ENCODE measurements at regions not wholly inside any gene's neighbourhood (a gene's known extent, or its start where the extent isn't known, plus 50 kb on each side); places are given as distances from the start of the nearest gene placed in this dataset.

DNA sequence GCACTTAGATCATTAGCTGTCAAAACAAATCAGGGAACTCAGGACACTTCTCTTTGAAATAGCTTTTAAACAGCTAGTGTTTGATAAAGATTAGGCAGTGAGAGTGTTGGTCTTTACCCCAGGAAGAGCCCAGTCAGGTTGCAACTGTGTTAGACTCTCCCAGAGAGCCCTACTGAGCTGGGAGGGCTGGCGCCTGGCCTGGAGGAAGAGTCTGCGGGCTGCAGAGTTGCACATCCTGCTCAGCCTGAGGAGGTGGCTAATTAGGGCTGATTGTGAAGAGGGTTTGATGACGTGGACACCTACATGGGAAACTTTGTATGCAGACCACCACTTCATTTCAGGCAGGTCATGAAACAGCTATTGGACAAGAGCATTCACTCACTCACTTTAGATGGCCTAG lies 112.0 kb downstream of the TMEM174 start:
- DNase-seq, result no peak

DNA sequence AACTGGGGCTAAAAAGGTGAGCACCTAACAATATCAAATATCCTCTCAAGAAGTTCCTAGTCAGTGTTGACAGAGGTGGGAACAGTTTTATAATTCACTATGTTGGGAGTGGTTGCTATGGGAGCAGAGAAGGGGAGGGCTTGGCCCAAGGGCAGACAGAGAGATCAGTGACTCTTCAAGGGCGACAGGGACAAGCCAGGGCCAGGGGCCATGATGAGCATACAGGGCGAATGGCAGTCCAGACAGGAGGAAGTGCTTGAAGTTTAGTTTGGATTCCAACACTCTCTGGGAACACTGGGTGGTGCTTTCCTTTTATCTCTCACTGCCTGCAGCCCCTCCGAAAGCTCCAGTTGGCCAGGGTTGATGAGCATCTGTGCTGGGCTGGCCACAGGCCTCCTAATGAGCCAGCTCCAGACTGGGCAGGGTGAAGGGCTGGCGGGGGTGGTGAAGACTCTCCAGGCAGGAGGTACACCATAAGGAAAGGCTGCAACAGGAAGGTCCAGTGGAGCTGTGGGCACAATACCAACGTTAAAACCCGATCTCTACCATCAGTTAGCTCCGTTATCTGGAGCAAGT lies 111.3 kb downstream of the TMEM174 start:
- DNase-seq, result no peak

DNA sequence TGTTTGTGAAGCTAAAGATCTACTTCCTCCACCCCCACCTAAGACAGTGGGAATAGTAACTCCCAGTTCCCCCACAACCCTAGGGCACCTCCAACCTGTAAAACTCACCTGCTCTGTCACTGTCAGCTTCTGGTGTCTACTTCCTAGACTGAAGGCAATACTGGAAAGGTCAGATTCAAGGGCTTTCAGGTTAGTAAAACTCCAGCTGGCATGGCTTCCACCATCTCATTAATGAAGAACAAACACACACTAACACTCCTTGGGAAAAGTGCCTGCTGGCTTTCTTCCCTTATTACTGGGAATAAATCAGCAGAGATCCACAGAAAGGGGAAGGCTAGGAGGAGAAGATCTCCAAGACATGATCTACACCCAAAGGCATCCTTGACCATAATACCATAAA lies 109.9 kb downstream of the TMEM174 start:
- no peak for DNase-seq

DNA sequence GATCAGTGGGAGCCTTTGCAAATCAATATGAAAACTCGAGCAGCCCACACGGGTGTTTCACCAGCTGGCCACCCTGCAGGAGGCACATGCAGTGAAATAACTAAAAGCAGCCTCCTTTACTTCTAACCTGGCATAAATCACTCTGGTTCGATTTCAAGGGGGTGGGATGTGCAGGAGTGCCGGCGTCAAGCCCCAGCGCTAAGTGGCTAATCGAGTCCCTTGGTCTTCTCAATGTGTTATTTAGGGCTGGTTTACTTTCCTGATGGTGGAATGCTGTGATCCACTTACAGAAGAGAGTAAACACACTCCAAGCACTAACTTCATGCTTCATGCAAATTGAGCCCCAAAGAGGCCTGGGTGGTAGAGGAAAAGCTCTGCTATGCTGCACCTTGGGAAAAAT lies 109.4 kb downstream of the TMEM174 start:
- no peak for DNase-seq

DNA sequence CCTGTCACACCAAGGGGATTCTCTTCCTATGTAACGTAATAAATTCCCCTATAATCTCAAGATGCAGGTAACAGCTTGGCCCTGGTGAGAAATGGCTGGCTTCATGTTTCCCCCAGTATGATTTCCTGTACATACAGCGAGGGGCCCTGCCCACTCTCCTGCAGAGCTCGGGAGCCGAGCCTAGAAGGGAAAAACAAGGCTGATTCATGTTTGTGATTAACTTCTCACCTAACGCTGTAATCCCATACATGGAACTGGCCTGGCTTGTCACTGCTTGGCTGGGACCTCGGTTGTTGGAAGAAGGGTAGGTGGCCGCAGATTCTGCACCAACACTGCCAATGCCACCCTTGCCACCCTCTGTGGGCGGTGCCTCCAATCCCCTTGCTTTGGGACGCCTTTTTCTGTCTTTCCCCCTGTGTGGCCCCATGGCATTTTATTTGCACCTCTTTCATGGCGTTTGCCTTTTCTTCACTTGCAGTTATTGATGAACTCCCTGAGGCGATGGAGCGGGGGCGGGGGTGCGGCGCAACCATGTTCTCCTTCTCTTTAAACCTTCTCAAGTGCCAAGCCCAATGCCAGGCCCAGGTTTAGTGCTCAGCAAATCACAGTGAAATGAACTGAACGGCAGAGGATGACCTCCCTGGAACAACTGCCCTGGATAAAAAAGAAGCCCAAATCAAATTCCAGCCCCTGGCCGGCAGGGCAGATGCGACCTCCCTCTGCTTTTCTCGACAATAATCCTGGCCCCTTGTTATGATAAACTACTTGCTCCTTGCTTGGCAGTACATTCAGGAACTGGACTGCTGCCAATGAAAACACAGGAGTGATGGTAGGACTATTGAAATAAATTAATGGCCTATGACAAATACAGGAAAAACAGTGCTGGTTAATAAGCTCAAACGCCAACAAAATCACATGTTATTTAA lies 108.1 kb downstream of the TMEM174 start:
- DNase-seq, result no peak

DNA sequence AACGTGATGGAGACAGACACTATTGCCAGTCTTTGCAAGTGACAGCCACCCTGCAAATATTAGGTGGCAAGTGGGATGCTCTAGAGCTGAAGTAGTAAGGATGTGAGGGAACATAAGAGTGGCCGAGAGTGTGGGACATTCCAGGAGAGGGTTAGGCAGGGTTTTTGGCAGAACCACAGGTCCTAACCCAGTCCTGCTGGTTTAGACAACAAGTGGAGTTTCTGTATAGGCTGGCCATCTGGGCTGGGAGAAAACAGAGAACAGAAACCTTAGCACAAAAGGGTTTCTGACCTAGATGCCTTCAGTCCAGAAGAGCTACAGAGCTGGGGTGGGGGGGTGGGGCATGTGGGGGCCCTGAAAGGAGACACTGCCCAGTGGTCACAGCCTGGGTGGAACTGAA lies 107.4 kb downstream of the TMEM174 start:
- no peak for DNase-seq

DNA sequence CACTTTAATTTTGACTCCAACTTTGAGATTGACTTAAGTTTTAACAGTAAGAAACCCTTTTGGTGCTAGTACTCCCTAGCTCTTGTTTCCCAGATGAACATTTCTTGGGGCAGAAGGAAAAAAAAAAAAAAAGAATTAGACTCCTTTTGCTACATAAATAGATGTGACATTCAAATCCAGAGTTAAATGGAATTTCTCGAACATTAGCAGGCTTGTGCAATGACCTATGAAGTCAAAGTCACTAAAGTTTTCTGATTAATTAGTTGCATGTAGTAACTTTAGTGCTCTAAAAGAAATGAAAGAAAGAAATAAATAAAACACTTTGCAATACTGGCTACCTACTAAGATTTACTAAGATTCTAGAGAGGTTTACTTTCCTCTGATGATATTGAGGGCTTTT lies 106.8 kb downstream of the TMEM174 start:
- no peak for DNase-seq

DNA sequence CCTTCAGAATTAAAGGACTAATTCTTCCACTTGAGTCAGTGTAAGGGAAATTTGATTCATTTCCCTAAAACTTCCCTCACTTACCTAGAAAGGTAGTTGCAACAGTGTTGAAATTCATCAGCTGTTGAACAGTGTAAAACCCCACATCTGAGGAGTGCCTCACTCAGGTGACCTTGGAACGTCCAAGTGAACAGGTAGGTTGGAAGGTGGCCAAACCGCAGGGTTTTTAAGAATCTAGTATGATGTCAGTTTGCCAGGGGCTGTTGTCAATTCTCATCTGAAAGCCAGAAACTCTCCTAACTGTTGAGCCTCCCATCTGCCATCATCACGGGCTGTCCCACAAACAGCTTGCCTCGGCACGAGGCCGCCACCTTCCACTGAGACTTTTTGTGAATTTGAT lies 105.7 kb downstream of the TMEM174 start:
- DNase-seq, result no peak

DNA sequence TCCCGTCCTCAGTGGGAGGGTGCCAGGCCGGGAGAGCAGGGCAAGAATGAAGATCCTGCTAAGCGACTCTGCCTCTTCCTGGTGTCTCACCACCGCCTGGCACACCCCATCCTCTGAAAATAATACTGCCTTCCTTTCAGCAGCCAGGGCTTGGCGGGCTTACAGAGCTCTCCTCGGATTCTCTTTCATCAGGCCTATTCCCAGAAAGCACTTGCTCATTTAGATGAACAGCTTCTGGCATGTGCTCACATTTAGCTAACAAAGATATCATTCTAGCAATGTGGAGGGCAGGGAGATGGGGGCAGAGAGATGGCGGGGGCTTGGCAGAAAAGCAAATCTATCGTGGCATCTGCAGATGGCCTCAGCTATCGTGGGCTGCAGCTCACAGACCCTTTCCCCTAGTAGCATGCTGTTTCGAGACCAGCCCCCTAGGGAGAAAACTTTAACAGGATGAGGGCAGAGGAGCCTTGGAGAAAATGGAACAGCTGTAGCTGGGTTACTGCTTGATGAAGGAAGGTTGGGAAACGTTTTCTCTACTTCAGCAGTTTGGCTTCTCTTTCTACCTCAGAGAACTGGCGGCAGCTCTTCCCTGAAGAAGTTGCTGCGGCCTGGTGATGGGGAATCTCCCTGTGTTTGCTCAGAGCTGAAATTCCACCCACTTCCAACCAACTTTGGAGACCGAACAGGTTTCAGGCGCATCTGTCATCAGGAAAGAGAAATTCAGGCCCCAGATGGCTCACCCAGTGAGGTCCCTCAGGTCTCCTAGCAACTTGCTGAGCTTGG lies 102.1 kb downstream of the TMEM174 start:
- no peak for DNase-seq

DNA sequence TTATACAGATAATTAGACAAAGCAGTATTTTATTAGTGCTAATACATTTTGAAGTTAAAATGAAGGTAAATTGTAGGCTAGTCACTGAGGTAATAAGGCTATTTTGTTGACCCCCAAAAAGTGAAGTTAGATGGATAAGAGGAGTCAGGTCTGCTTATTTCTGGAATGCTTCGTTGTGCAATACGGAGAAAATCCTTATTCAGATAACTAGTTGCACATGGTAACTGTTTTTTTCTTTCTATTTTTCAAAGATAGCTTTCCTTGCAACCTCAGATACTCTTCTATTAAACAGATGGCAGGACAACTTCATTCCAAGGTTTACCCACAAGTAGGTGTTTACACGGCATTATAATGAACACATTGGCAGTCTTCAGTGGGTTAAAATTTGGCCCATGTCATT lies 101.1 kb downstream of the TMEM174 start:
- no peak for DNase-seq

DNA sequence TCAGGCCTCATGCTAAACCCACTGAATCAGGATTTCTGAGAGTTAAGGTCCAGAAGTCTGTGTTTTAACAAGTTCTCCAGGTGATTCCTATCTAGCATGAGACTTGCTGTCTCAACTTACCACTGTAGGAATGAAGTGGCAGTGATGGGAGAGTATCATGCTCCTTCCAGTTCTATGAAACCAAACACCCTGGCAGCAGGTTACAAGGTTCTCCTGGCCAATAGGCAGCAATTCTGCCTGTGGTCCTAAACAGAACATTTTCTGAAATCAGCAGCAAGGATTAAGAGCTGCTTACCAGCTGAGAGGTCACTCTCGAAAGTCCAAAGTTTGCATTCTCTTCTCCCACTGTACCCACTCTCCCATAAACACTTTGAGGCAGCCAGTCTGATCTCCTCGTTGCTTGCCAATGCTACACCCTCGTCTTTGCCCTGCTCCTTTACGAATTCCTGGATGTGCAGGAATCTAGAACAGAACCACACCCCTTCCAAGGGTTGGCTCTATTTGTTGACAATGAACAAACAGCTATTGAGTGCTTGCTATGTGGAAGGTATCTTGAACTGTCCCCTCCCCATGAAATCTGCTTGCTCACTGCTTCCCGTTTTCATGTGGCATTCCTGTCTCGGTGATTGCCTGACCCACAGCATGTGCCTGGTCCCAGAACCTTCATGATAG lies 100.5 kb downstream of the TMEM174 start:
- no peak for DNase-seq

DNA sequence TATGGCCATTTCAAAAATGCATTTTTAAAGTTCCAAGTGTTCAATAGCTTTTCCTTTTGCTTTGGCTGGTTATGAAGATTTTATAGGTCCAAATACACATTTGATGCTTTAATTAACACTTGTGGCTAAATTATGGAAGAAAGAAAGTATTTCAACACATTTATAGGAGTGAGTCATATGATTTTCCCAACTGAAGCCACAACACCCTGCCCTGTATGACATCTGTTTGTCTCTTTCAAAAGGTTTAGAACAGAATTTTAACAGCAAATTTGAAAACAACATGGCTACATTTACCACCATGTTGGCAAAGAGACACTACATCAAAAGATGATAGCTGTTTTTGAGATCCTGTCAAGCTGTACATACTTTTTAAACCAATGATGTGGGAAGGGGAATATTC lies 99.4 kb downstream of the TMEM174 start:
- no peak for DNase-seq

DNA sequence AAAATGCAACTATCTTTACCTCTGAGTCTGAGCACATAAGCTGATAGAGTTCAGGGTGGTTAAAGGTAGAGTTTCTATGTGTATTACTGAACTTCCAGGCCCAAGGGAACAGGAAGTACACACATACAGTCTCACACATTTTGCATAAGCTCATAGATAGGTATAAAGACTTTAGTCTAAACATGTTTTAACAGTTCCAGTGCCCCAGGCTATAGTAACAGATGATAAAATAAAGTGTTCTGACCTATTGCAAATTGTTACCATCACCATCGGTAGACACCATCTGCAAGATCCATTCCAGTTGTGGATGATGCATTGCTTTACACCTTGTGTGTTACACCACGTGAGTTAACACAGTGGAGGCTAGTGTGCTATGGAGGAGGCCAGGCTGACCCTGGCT lies 95.8 kb downstream of the TMEM174 start:
- no peak for DNase-seq

DNA sequence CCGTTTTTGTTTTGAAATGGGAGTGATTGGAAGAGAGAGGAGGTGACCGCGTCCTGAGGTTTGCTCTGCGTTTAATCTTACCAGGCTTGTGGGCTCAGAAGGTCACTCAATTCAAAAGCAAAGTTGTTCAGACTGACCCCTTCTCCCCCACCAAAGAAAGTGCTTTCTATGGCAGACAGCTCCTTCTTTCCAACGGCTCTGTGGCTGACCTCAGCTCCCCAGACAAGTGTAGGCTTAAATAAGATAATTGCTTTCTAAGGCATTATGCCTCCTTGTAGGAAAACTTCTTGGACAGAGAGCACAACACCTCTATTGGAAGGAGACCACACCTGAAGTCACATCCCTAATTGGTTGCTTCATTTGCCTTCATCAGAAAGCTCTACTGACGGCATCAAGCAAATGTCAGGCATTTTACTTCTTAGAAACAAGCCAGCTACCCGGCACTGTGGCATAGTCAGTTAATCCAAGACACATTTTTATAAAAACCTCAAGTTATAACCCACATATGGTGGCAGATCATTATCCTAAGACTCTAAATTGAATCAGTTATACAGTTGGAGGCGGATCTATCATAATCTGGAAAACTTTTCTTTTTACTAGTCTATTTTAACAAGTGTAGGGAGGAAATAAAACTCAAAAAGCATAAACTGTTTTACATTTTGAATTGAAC lies 94.9 kb downstream of the TMEM174 start:
- DNase-seq, result no peak

DNA sequence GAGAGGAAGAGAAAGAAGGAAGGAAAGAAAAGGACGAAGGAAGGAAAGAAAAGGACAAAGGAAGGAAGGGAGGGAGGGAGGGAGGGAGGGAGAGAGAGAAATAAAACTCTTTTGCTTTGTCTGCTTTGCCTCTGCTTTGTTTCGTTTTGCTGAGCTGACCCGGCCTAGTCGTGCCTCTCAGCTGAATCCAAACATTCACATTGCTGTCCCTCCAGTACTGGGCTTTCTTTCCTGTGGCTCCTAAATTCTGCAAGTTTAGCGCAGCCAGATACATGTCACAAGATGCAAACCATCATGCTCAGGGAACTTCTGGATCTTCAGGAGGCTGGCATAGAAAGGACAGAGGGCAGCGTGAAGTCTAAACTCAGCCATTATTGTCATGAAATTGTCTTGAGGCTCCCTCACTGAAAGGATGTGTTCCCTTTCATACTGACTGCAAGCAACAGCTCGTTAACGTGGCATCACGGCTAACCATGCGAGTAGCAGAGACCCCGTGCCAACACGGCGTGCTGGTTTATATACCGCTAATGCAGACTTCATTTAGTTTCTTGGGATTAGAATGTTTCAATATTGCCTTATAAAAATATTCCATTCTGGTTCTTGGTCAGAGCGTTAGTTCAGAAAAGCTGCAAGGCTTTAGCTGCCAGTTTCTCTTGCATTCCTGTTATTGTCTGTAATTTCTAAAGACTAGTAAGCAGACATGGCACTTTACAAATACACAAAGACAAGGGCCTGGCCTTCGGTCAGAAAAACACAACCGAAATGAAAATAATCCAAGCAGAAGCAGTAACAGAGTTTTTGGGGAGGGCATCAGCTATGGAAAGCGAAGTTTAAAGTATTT lies 94.2 kb downstream of the TMEM174 start:
- no peak for DNase-seq

DNA sequence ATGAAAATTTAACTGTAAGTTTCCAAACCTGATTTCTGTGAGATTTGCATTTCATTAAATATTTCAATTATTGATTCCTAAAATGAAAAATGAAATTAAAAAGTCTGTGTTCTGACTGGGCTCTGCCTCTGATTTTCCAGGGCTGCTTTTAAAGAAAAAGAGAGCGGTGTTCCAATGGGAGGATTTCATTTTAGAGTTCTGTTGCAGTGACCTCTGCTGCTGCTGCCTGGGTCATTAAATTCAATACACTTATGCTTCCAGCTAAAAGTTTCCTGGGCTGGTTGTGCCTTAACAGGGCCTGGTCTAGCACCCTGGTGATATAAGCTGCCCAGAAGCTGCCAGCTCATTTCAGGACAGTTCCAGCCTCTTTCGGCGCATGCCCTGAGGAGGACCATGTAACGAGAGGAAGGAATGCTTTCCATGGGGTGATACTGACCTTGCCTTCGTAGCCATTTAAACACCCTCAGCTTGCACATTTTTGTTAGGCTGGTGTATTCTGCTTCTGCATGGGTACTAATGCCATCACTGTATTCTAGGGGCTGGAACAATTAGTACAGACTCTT lies 93.3 kb downstream of the TMEM174 start:
- DNase-seq, result no peak

DNA sequence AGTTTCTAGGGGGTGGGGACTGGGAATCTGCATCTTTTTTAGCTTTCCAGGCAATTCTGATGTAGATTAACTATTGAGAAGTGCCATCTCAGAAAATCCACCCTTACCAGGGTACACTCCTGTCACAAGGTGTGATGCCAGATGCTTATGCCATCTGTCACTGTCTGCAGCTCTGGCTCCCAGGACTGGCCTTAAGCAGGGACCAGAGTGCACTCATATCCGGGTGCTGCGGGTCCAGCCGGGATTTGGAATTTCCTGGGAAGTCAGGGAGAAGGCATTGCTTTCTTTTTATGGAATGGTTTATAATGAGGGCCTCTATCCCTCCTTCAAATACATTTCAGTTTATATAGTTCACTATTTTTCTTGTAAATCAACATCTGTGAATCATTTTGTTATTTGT lies 92.6 kb downstream of the TMEM174 start:
- no peak for DNase-seq

DNA sequence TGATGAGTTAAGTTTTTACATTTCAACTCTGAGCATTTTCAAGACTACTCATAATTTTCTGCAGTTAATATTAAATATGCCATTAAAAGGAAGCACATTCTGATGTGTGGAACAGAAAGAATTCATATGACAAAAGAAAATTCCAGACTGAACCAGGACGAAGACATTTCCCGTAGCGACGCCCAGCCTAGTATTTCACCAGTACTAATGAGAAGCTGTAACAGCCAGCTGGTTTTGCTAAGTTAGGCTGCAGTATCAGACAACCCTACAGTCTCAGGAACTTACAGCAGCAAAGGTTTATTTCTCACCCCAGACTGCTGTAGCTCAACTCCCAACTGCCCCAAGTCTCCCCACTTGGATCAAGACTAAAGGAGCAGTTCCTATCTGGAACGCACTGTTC lies 91.6 kb downstream of the TMEM174 start:
- DNase-seq, result no peak

DNA sequence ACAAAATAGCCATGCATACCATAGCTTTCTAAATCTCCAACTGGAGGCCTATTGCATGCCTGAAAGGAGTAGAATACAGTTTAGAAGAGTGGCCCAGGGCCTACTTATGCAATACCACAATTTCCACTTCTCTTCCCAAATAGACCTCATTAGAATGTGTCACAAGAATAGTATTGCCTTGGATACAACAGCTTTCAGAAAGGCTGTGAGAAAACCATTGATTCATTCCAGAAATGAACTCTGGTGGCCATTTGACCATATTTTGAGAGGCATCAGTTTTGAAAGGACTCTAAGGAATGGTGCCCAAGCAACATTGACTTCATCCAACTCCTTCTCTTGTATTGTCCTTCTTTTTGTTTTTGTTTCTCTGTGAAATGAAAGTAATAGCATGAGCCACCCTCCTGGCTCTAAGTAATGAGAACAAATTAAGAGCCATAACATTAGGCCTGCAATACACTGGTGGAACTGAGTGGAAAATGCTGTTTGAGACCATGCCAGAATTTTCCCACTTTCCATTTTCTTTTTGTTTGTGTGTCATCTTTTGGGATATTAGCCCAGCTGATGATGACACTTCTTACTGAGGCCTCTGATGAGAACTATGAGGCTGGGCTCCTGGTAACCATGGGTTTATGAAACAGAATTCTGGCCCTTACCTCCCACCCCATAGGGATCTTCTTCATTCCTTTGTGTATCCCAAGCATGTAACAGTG lies 90.2 kb downstream of the TMEM174 start:
- DNase-seq, result no peak

DNA sequence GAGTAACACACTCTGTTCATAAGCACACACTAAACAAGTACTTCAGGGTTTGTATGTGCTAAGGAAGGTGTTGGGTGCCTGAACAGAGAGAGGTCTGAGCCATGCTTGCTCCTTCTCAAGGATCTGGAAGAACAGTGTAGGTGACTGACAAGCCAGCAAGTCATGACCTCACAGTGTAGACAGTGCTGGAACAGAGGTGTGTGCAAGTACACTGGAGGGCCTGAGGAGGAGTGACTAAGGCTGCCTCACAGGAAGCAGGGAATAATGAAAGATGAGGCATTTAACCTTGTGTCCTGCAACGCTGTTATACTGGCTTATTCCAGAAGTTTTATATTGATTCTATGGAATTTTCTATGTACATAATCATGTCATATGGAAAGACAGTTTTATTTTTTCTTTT lies 83.9 kb downstream of the TMEM174 start:
- no peak for DNase-seq

DNA sequence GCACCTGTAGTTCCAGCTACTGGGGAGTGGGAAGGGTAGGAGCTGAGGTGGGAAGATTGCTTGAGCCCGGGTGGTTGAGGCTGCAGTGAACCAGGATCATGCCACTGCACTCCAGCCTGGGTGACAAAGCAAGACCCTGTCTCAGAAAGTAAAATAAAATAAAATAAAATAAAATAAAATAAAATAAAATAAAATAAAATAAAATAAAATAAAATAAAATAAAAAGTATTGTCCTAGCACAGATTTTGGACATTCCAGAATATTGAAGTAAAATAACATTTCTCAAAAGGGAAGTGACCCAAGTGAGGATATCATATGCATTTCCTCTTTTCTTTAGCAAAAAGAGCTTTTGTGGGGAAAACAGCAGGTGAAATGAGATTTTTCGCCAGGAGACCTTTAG lies 83.5 kb downstream of the TMEM174 start:
- no peak for DNase-seq

Measured in amniotic stem cell (primary cell).